Glutamatergic neuron (in vitro differentiated cells): ENCODE measurements at regions not wholly inside any gene's neighbourhood (a gene's known extent, or its start where the extent isn't known, plus 50 kb on each side); places are given as distances from the start of the nearest gene placed in this dataset.

Experiments
- DNase-seq: peaks from one replicate; pipeline ENCODE4 v3.0.0; 2022
- H3K27ac Mint-ChIP-seq: one replicate; pipeline ENCODE4 v1.8.0; 2020; ENCODE audit warnings: mild to moderate bottlenecking, mixed read lengths, inconsistent platforms; ENCODE audit not compliant: unreplicated experiment
- H3K27me3 Mint-ChIP-seq: one replicate; pipeline ENCODE4 v1.8.0; 2020; ENCODE audit warnings: mild to moderate bottlenecking, moderate library complexity, mixed read lengths, inconsistent platforms; ENCODE audit not compliant: unreplicated experiment
- H3K36me3 Mint-ChIP-seq: one replicate; pipeline ENCODE4 v1.8.0; 2020; ENCODE audit warnings: mild to moderate bottlenecking, mixed read lengths, inconsistent platforms; ENCODE audit not compliant: unreplicated experiment
- H3K4me1 Mint-ChIP-seq: one replicate; pipeline ENCODE4 v1.8.0; 2020; ENCODE audit warnings: mild to moderate bottlenecking, low read depth, mixed read lengths, inconsistent platforms; ENCODE audit not compliant: unreplicated experiment
- H3K4me3 Mint-ChIP-seq: one replicate; pipeline ENCODE4 v1.8.0; 2020; ENCODE audit warnings: mild to moderate bottlenecking, mixed read lengths, inconsistent platforms; ENCODE audit not compliant: unreplicated experiment
- H3K9me3 Mint-ChIP-seq: one replicate; pipeline ENCODE4 v1.8.0; 2020; ENCODE audit warnings: mild to moderate bottlenecking, moderate library complexity, mixed read lengths, inconsistent platforms; ENCODE audit not compliant: unreplicated experiment
- CTCF ChIP-seq: fragments of 200-600 bp; sonication (generic); IDR thresholded peaks from one replicate; pipeline ENCODE4 v1.5.0; 2021; ENCODE audit not compliant: partially characterized antibody, unreplicated experiment

DNA sequence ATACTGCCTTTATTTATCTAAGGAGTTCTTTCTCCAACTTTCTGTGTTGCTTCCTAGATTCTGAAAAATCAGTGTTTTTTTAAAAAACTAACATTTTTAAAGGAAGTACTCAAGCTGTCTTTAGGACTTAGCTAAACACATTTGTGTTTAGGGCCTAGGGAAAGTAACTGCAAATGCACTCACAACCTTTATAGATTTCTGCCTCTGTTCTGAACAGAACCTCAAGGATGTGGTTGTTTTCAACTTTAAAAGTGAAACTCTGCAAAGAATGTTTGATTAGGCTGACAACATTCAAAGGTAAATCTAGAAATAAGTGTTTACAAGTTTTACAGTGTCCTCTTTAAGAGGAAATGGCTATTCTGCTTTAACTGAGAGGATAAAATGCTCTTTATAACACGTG lies 55.4 kb upstream of the CNTN5 start:
- no peaks in the 10 kb centered on the region for H3K9me3 Mint-ChIP-seq
- H3K27me3 Mint-ChIP-seq, result peaks cover 2% of the 10 kb centered on the region
- TF ChIP-seq CTCF, result no peak
- no peak for DNase-seq
- no peaks in the 10 kb centered on the region for H3K36me3 Mint-ChIP-seq
- no peak overlapping the region for H3K27ac Mint-ChIP-seq
- no peaks in the 10 kb centered on the region for H3K4me1 Mint-ChIP-seq
- no peak overlapping the region for H3K4me3 Mint-ChIP-seq

DNA sequence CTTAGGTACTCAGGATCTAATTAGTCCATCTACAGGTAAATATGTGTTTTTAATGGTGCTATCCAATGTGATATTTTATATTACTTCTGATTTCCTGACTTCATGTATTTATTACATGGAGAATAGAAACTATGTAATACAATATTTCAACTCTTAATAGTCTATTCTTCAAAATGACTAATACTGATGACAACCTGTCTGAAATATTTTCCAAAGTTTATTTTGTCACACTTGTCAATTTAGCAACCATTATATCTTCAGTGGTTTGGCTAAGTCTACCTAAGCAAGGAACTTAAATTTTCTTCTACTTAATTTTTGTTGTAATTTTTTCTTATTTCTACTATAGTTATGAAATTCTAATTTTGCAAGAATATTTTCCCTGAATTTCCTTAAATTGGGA lies 55.0 kb upstream of the CNTN5 start:
- H3K4me1 Mint-ChIP-seq, result no peaks in the 10 kb centered on the region
- H3K36me3 Mint-ChIP-seq, result no peaks in the 10 kb centered on the region
- no peak for DNase-seq
- H3K27ac Mint-ChIP-seq, result no peak overlapping the region
- TF ChIP-seq CTCF, result no peak
- no peaks in the 10 kb centered on the region for H3K9me3 Mint-ChIP-seq
- no peak overlapping the region for H3K4me3 Mint-ChIP-seq
- H3K27me3 Mint-ChIP-seq, result peaks cover 2% of the 10 kb centered on the region

GRCh38 chr11:98967005-98967404 lies 53.7 kb upstream of the CNTN5 start:
- no peak for DNase-seq
- H3K27ac Mint-ChIP-seq, result no peak overlapping the region
- no peaks in the 10 kb centered on the region for H3K27me3 Mint-ChIP-seq
- no peak for TF ChIP-seq CTCF
- no peaks in the 10 kb centered on the region for H3K4me1 Mint-ChIP-seq
- no peaks in the 10 kb centered on the region for H3K9me3 Mint-ChIP-seq
- no peaks in the 10 kb centered on the region for H3K36me3 Mint-ChIP-seq
- H3K4me3 Mint-ChIP-seq, result no peak overlapping the region
